Right lobe of liver (tissue), 4 donors: ENCODE measurements at regions not wholly inside any gene's neighbourhood (a gene's known extent, or its start where the extent isn't known, plus 50 kb on each side); places are given as distances from the start of the nearest gene placed in this dataset.

ENCODE experiments used
- POLR2A ChIP-seq: fragments of 450-650 bp; IDR thresholded peaks from one replicate; pipeline ENCODE4 v1.6.1; 2017; ENCODE audit warnings: antibody characterized with exemption, mild to moderate bottlenecking
- TF ChIP-seq, protein P1 (sequence below), 4 donors: fragments of 200-600 bp in 3 of 4; fragments of 450-650 bp in 1 of 4; IDR thresholded peaks; one replicate each; pipeline versions ENCODE4 v1.5.1 to v1.8.0; 2016 to 2022; ENCODE audit warnings: antibody characterized with exemption in 4 of 4, mild to moderate bottlenecking in 2 of 4
- donor health status: DM: no; HTN: no; CAD: no.
- donor health status: DM: no; HTN: no; CAD: no.
- donor health status: DM: no; HTN: yes; CAD: no.

DNA sequence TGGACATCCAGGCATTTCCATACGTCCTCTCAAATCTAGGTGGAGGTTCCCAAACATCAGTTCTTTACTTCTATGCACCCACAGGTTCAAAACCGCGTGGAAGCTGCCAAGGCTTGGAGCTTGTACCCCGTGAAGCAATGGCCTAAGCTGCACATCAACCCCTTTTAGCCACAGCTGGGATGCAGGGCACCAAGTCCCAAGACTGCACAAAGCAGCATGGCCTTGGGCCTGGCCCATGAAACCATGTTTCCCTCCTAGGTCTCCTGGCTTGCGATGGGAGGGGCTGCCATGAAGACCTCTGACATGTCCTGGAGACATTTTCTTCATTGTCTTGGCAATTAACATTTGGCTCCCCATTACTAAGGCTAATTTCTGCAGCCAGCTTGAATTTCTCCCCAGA, 88.9 kb upstream of the CBLN4 start:
- TF ChIP-seq, protein P1, sequence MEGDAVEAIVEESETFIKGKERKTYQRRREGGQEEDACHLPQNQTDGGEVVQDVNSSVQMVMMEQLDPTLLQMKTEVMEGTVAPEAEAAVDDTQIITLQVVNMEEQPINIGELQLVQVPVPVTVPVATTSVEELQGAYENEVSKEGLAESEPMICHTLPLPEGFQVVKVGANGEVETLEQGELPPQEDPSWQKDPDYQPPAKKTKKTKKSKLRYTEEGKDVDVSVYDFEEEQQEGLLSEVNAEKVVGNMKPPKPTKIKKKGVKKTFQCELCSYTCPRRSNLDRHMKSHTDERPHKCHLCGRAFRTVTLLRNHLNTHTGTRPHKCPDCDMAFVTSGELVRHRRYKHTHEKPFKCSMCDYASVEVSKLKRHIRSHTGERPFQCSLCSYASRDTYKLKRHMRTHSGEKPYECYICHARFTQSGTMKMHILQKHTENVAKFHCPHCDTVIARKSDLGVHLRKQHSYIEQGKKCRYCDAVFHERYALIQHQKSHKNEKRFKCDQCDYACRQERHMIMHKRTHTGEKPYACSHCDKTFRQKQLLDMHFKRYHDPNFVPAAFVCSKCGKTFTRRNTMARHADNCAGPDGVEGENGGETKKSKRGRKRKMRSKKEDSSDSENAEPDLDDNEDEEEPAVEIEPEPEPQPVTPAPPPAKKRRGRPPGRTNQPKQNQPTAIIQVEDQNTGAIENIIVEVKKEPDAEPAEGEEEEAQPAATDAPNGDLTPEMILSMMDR (IDR thresholded peaks at IDR 0.05) = no peak
- no peak for TF ChIP-seq POLR2A
